Fibroblast of peridontal ligament (primary cell): ENCODE measurements at regions not wholly inside any gene's neighbourhood (a gene's known extent, or its start where the extent isn't known, plus 50 kb on each side); places are given as distances from the start of the nearest gene placed in this dataset.

Source experiments
- DNase-seq: peaks from one replicate; pipeline ENCODE4 v3.0.0-alpha.2; 2010; ENCODE audit errors: extremely low read depth

DNA sequence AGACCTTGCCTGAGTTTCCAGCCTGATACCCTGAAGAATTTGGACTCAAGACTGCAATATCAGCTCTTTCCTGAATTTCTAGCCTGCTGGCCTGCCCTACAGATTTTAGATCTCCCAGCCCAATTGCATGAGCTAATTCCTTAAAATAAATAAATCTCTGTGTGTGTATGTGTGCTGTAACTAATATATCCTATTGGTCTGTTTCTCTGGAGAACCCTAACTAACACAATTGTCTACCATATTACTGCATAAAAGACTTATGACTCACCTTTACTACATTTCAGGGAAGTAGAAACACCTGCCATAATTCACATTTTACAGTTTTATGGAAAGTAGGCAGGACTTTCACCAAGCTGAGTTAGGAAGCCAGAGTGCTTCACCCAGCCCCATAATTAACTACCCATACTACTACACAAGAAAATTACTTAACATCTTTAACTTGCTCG is 90.7 kb upstream of the BEND6 start:
- peak; percentile 88 for DNase-seq

DNA sequence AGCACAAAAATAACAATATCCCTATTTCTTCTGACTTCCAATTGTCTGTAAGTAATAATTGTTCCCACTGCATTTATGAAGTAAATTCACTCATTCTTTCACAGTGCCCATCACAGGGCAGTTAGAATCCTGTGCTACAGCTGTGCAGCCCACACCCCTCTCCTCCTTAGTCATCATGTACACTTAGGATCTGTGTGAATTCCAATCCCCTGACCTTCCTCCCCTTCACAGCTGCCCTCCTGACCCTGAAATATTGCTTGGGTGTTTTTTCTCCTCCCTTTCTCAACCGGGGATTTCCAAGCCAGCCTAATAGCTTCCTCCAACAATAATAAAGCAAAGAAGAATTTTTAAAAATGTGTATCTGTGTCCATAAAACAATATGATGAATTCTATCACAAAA is 91.5 kb upstream of the BEND6 start:
- peak; percentile 88 for DNase-seq

DNA sequence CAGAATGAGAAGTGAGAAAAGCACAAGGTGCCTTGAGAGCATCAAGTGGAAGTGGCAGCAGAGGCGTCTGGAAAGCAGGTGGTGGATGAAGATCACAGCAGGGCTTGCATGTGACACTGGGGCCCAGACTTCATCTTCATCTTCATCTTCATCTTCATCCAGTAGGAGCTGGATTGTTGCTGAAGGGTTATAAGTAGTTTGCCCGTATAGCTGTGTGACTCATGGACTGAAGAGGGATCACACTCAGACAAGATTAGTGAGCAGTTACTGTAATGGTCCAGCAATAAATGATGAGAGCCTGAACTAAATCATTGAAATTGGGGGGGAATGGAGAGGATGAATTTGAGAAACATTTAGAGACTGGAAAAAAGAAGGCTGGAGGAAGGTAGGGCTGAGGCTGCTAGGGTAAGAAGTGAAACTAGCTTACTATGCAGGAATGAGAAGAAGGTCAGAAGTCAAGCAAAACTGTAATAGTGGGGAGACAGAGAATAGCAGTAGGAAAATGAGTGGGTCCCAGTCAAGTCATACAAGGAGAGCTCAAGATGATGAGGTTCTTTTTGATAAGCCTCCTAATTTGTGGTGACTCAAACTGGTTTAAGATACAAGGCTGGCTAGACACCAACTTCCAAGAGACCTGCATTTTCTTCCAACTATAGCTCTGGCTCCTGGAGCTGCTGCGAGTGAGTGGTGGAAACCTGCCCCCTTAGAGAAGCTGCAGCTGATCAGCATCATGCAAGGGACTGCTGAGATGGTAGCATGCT is 92.3 kb upstream of the BEND6 start:
- peak; percentile 49 for DNase-seq

DNA sequence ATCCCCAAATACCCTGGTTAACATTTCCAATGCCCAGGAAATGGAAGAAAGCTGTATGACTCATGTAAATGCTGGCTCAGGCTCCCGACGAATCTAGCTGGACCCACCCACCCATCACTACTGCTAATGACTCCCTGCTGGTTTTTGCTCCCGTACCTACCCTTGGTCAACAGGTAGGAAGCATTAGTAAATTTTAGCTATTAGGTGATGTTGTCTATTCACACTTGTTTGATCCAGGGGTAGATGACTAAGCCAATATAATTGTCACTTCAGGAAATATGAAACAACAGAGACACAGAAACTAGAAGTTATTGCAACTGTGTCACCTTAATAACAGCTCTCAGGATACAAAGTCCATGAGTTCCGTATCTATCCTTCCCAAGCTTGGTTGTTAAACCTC is 94.4 kb upstream of the BEND6 start:
- DNase-seq: peak; percentile 62

DNA sequence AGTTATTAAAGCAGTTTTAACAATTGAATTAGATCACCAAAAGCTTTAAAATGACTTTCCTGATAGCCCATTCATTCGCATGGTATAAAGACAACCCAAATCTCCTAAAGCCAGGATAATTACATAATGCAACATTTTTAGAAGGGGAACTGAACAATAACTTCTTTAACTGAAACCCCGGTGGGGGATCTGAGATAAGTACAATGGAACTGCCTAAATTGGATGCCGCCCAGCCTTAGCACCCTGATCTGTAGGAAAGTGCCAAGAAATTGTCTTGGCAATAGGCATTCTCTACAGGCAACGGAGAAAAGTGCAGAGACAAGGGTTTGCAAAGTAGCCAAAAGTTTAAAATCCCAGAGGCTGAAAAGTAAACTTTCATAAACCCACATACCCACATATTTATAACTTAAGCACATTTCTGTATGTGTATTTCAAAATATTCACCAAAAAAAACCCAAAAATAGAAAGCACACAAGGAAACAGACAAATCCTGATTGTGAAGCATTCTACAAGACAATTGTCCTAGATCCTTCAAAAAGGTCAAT is 98.8 kb upstream of the BEND6 start:
- DNase-seq: peak; percentile 84

DNA sequence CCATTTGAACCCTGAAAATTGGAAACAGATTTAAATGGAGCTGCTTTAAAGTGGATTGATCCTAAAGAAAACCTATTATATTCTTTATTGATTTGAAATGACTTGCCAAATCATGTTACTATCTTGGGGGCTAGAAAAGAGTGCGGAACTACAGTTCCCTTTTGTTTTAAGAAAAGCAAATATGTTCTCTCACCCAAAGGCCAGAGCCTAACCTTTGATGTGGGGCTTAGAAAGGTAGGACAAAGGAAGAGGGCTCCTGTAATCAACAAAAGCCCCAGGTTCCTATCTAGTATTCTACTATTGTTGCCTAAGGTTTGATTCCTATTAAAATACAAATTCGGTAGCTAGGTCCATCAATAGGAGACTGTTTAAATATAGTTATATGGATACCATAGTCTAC is 100.8 kb upstream of the BEND6 start:
- DNase-seq: no peak

DNA sequence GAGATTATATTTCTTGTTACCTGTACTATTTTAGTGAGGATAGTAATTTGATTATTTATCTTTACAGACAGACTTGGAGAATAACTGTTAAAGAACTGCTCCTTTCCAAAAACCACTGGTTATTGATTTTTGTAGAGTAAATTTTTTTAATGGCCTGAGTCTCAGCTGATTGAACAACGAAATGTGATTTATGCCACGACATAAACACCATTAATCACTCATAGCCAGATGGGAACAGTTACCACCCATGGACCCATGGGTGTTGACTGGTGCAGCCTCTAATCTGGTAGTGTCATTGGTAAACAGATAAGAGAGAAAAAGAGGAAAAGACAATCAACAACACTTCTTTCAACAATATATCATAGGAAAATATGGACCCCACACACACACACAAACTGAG is 101.4 kb upstream of the BEND6 start:
- no peak for DNase-seq

DNA sequence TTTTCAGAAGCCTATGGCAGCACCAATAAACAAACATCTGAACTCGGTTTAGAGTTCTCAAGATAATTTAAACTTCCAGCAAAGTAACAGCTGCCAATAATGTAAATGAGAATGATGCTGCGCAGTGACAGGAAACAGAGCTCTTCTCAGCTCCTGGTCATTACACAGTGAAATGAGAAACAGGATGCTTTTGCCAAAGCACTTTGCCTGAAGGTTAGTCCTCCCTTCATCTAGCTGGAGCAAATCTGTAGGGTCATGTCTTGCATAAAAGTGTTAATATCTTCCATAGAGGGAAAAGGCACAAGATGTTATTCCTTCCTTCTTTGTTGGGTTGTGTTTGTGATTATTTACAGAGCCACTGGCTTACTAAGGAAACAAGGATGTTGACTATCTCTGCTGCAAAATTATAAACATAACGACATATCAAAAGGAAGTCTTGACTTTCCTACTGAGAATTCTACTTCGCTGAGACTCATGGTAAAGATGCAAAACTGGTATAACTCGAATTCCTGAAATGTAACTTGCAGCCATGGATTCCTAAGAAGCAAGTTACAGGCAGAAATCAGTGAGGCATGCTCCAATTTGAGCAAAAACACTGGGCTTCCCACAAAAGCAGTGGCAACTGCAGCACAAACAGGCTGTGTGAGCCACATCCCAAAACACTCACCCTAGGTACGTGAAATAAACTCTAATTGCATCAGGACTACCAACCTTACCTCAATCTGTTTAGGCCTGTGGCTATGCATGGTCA is 102.5 kb upstream of the BEND6 start:
- DNase-seq: no peak

DNA sequence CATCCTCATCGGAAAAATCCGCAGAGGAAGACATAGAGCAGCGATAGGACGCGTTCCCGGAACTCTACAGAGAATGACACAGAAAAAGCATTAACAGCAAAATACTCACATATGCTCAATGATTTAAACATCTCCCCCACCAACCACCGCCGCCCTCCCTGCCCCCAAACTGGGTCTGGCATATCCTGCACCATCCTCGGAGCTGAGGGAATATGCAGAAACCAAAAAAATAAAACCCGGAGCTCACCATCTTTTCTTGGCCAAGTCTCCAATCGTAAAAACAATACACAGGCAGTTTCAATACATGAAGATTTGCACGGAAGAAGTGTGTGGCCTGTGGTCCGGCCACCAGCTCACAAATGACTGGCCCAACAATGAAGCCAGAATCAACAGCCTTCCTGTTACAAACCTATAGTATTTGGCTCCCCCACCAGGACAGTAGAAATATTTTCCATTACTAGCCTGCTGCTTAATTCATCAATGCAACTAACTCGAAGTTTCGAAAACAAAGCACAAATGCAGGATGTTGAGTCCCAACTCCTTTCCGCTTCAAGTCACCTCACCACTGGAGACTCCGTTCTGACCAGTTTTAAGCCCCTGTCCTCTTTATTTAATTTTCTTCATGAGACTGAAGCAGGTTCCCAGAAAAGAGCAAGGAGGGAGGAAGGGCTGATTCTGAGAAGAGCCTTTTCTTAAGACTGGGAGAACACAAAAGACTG is 103.2 kb upstream of the BEND6 start:
- peak; percentile 88 for DNase-seq

DNA sequence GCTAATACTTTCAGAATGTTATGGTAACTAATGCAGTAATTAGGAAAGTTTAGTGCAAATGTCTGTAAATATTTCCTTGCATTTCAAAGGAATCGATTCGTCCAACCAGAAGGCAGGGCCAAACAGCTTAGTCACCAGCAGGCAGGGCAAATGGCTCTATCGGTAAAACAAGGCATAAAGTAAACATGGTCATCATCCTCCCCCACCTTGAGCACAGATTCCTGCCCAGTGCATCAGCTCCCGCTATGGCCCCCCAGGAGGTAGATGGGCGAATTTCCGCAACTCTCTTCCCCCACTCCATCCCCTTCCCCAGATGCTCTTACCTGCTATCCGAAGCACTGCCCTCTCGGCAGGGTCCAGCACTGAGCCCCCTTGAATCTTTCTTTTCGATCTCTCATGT is 103.8 kb upstream of the BEND6 start:
- DNase-seq: no peak

DNA sequence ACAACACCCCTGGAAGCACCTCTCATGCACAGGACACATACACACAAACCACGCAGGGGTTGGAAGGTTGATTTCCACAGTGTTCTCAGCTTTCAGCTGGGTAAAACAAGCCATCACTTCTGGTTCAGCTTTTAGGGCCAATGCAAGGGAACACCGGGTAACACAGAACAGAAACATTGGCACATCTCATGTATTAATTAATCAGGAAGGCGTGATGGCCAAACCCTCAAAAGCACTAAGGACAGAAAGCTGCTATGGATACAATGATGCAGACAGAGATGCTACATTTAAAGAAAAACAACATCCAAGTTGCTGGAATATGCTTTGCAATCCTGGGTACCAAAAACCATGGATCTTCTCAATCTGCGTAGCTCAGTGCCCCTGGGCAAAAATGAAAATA is 104.3 kb upstream of the BEND6 start:
- no peak for DNase-seq

DNA sequence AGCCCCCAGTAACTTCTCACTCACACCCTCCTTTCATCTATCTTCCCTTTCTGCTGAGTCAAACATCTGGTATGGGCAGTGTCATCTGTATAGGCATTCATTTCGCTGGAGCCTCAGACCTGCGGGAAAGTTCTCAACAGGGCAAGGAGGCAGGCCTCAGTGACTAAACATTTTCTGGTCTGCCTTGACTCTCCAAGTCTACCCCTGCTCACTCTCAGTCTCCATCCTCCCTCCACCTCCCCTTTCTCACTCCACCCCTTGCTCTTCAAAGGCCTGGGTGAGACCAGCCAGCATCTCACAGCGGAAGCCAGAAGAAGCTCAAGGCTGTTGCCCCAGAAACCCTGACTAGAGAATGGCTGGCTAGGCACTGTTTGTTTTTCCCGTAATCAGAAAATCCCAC is 105.0 kb upstream of the BEND6 start:
- no peak for DNase-seq

DNA sequence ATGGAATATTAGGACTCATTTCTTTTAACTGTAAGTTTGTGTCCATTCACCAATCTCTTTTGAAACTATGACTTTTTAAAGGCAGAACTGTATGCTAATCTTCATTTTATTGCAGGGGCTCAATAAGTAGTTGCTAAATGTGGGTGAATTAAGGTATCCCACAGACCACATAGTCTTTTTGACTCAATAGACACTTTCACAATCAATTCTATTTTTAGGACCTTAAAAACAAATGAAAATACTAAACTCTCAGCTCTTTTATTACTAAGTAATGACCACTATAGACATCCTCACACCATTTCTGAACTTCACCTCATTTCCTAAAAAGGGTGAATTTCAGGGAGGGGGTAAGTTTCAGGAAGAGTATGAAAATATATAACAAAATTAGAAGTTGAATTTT is 106.8 kb upstream of the BEND6 start:
- DNase-seq: no peak

DNA sequence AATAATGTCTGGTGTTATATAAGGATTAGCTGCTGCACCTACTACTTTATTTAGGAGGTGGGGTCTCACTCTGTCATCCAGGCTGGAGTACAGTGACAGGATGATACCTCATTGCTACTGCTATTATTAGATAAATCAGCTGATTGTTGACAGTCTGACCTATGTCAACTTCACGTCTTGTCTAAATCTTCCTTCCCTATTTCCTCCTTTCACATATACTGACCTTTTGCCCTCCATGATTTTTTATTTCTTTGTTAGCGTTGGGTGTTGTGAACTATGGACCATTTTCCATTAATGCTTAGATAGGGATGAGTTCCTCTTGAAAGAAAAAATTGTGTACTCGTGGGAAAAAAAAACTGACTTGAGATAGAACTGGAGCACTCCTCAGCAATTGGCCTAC is 109.9 kb upstream of the BEND6 start:
- no peak for DNase-seq

DNA sequence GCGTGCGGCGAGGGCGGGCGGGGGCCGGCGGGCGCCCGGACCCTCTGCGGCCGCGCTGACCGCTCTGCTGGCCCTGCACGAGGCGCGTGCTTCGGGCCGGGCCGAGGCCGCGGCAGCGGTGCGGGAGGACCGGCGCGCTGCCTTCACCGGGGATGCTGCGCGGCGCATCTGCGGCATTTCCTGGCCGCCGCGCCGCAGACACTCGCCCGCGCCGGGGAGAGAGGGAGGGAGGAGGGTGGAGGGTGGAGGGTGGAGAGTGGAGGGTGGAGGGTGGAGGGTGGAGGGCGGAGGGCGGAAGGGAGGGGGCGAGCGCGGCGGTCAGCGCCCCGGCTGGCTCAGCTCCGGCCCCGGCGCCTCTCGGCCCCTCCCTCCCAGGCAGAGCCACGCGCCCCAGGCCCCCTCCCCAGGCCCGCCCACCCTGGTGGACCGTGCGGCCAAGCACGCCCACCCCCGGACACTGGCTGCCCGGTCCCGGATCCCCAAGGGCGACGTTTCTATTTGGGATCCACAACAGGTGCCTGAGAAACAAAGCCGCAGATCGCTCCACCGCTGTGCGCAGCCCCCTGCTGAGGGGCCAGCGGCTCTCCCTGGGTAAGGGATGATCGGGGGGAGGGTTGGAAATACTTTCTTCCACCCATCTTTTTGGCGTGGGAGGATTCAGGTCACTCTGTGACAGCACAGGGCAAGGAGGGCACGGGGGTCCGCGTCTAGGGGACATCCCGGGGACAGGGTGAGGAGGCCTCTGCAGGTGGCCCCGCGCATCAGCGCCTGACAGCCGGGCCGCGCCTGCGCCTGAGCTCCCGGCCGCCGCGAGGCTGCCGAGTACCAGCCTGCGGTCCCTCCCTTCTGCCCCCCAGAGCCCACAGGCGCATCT is 111.2 kb upstream of the BEND6 start:
- DNase-seq: peak; percentile 65

DNA sequence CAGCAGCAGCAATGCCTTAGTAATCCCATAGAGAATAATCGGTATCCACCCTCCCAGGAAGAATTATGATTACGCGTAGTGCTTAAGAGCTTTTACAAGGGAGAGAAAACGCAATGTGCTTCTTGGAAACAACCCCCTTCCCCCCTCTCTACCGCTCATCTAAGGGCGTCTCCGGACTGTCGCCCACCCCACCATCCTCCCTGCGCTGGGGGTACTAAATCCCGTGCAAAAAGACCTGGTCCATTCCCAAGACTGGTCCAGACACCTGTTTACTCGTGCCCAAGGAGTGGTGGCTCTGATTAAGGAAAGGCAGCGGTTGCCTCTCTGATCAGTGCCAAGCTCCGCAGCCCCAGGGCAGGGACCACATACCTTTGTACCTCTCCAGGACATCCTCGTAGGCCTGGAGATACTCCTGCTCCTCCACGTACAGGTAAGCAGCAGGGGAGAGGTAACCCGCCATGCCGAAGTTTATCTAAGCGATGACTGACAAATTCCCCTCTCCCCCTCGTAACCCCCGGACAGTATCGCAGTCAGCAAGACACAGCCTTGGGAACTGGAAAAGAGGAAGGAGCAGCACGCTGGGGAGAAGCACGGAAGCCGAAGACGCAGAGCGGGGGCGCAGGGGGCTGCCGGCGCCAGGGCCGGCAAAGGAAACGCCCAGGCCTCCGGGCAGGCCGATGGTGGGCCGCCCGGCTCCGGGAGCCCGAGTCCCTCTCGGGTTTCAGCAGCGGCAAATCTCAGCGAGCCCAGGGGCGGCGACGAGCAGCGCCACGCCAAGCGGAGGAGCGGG is 112.0 kb upstream of the BEND6 start:
- peak; percentile 67 for DNase-seq

DNA sequence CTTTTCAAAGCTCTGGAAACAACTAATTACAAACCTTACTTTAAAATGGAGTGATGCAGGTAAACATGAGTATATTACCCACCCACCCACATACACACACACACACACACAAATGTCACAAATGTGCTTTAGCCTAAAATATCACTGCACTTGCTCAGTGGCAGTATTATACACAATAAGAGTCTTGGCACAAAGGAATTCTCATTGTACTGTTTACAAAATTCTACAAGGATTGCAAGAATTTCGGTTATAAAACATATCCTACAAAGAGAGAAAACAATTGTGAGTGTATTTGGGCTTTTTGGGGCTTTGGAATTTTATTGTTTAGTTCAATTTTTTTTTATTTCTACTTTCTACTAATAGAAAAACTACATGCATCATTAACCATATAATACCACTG is 113.2 kb upstream of the BEND6 start:
- no peak for DNase-seq

DNA sequence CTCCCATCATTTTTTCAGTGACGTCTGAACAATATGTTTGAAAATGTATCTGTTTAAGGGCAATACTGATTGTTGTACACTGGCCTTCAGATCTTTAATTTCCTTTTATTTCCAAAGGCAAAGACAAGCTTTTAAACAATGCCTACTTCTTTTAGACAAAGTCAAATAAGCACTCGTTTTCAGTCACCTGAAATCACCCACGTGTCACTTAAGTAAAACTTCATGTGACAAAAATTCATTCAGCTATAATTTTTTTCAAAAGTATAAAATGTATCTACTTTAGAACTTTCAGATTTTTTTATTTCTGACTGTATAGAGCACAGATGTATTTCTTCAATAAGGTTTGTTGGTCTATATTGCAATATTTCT is 113.5 kb upstream of the BEND6 start:
- no peak for DNase-seq

DNA sequence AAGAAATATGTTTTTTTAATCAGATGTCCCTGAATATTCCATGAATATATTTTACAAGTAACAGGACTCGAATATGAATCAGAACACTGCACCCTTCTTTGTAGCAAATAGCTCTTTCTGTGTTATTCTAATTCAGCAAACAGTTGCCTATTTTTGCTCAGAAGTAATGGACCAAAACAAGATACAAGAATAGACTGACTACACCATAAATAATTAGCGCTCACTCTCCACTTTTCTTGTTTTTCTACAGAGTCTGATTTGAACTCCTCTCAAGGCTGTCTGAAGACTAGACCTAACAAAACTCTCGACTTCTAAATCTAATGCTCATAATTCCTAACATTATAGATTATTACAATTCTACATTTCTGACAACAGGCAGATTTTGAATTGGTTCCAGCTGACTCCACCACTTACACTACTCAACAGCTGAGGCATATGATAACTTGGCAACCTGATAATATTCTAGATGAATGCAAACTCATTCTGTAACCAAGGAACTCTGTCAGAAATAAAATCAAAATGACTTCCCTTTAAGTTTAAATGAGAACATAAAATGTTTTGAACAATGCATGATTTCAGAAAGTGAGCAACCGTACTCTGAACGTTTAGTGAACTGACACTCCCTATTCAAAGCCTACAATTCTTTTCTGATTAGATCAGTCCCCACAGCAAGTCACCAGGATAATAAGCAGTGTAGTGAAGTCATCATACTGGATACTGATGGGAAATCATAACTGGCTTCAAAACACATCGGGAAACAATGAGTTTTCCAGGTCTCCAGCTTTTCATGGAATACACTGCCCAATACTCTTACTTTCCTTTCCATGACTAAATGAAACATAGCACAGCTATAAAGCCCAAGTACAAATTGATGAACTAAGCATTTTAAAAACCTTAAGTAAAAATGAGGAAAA is 114.2 kb upstream of the BEND6 start:
- peak; percentile 83 for DNase-seq
